CD14-positive monocyte (primary cell): ENCODE measurements at regions not wholly inside any gene's neighbourhood (a gene's known extent, or its start where the extent isn't known, plus 50 kb on each side); places are given as distances from the start of the nearest gene placed in this dataset.

Experiments
- DNase-seq, 3 donors: peaks; one replicate each; pipeline ENCODE4 v3.0.0-alpha.2; 2011 to 2022
- H2AFZ ChIP-seq: 2 replicates; pipeline ENCODE4 v1.6.0; 2012; ENCODE audit warnings: mild to moderate bottlenecking, low read depth, low read length, inconsistent platforms; ENCODE audit not compliant: insufficient read depth, poor library complexity, severe bottlenecking
- H3K27ac ChIP-seq, 2 donors: 1 replicate in 1 of 2; 2 replicates in 1 of 2; pipeline ENCODE4 v1.5.1; 2012 to 2013; ENCODE audit warnings: low read length in 2 of 2, control low read depth in 1 of 2, inconsistent platforms in 1 of 2, low read depth in 1 of 2, mild to moderate bottlenecking in 1 of 2
- H3K27me3 ChIP-seq, 2 donors: one replicate each; pipeline versions ENCODE4 v1.6.0 to v1.6.1; 2011 to 2013; ENCODE audit warnings: low read length in 2 of 2; ENCODE audit not compliant: control insufficient read depth in 2 of 2, insufficient read depth in 2 of 2
- H3K36me3 ChIP-seq, 2 donors: replicated peaks in 1 of 2; 1 replicate in 1 of 2; 2 replicates in 1 of 2; pipeline versions ENCODE4 v1.5.1 to v1.6.1; 2012 to 2013; ENCODE audit warnings: low read length in 2 of 2, control low read depth in 1 of 2, inconsistent platforms in 1 of 2, mild to moderate bottlenecking in 1 of 2; ENCODE audit not compliant: insufficient read depth in 2 of 2, control insufficient read depth in 1 of 2
- H3K4me1 ChIP-seq, 2 donors: 1 replicate in 1 of 2; 2 replicates in 1 of 2; pipeline versions ENCODE4 v1.5.1 to v1.6.1; 2012 to 2013; ENCODE audit warnings: low read length in 2 of 2, control low read depth in 1 of 2, inconsistent platforms in 1 of 2, mild to moderate bottlenecking in 1 of 2, moderate library complexity in 1 of 2; ENCODE audit not compliant: insufficient read depth in 2 of 2, control insufficient read depth in 1 of 2
- H3K4me2 ChIP-seq: replicated peaks from 2 replicates; pipeline ENCODE3; 2012; ENCODE audit warnings: low read length, moderate library complexity, mild to moderate bottlenecking; ENCODE audit not compliant: poor library complexity, severe bottlenecking; ENCODE audit errors: extremely low read depth
- H3K4me3 ChIP-seq, 3 experiments: fragments of 200-600 bp in 1 of 3; sonication (generic) in 1 of 3; replicated peaks in 1 of 3; 1 replicate in 2 of 3; 2 replicates in 1 of 3; pipeline ENCODE4 v1.5.1; 2011 to 2013; ENCODE audit warnings: low read length in 3 of 3, mild to moderate bottlenecking in 3 of 3, control low read depth in 2 of 3, low read depth in 2 of 3, inconsistent platforms in 1 of 3, moderate library complexity in 1 of 3
- H3K79me2 ChIP-seq: 2 replicates; pipeline ENCODE4 v1.6.0; 2012; ENCODE audit warnings: mild to moderate bottlenecking, control low read depth, inconsistent platforms, low read length, moderate library complexity; ENCODE audit not compliant: insufficient read depth
- H3K9ac ChIP-seq: 2 replicates; pipeline ENCODE4 v1.6.0; 2017; ENCODE audit warnings: low read length, mild to moderate bottlenecking; ENCODE audit not compliant: insufficient read depth, poor library complexity, severe bottlenecking
- H3K9me3 ChIP-seq, 2 donors: replicated peaks in 1 of 2; 1 replicate in 1 of 2; 2 replicates in 1 of 2; pipeline versions ENCODE4 v1.5.1 to v1.6.1; 2012 to 2013; ENCODE audit warnings: low read length in 2 of 2, control low read depth in 1 of 2; ENCODE audit not compliant: control insufficient read depth in 1 of 2, insufficient read depth in 1 of 2
- H4K20me1 ChIP-seq: 2 replicates; pipeline ENCODE4 v1.6.0; 2012; ENCODE audit warnings: mild to moderate bottlenecking, low read length, control low read depth, moderate library complexity; ENCODE audit not compliant: insufficient read depth
- H3K27ac Mint-ChIP-seq, 7 donors: one replicate each; pipeline ENCODE4 v1.8.0; 2020; ENCODE audit warnings: mild to moderate bottlenecking in 7 of 7, mixed read lengths in 7 of 7, moderate library complexity in 6 of 7, inconsistent platforms in 2 of 7
- H3K27me3 Mint-ChIP-seq, 3 donors: one replicate each; pipeline ENCODE4 v1.8.0; 2021 to 2022; ENCODE audit warnings: low read depth in 3 of 3, mild to moderate bottlenecking in 3 of 3, mixed read lengths in 3 of 3, moderate library complexity in 3 of 3, inconsistent platforms in 1 of 3
- H3K36me3 Mint-ChIP-seq, 2 donors: one replicate each; pipeline ENCODE4 v1.8.0; 2020; ENCODE audit warnings: mixed read lengths in 2 of 2, inconsistent platforms in 1 of 2, mild to moderate bottlenecking in 1 of 2
- H3K4me1 Mint-ChIP-seq: one replicate; pipeline ENCODE4 v1.8.0; 2020; ENCODE audit warnings: mild to moderate bottlenecking, mixed read lengths
- H3K4me3 Mint-ChIP-seq, 2 donors: one replicate each; pipeline ENCODE4 v1.8.0; 2020; ENCODE audit warnings: mild to moderate bottlenecking in 2 of 2, mixed read lengths in 2 of 2, moderate library complexity in 1 of 2
- H3K9me3 Mint-ChIP-seq, 7 donors: one replicate each; pipeline ENCODE4 v1.8.0; 2020 to 2022; ENCODE audit warnings: mixed read lengths in 7 of 7, mild to moderate bottlenecking in 6 of 7, moderate library complexity in 6 of 7, inconsistent platforms in 2 of 7
- WGBS: methylation state at CpG from one replicate; pipeline ENCODE4 v1.1.5; 2013; ENCODE audit warnings: missing lambda C conversion rate; ENCODE audit not compliant: insufficient coverage; 5-methylcytosine and 5-hydroxymethylcytosine counted together
- intact Hi-C, 2 donors: fragments of 100-400 bp; cut with micrococcal nuclease; formaldehyde crosslinking; loops; one replicate each; pipeline versions ENCODE4 v1.15.0 to v1.15.1; 2023
- TF ChIP-seq, protein P1 (sequence below): fragments of 200-600 bp; IDR thresholded peaks from one replicate; pipeline ENCODE4 v1.8.0; 2022; ENCODE audit warnings: antibody characterized with exemption, mild to moderate bottlenecking

DNA sequence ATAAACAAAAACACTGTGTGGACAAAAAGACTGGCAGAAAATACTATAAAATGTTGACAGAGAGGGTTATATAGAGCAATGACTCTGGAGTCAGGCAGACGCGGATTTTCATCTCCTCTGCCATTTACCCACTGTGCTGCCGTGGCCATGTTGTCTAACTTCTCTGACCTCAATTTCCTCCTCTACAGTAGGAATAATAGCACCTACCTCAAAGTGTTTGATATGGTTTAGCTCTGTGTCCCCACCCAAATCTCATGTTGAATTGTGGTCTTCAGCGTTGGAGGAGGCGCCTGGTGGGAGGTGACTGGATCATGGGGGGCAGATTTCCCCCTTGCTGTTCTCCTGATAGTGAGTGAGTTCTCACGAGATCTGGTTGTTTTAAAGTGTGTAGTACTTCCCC, 78.2 kb upstream of the CALN1 start:
- Histone ChIP-seq H3K4me1 (no peaks in the 10 kb centered on the region), H3K27ac (no peak overlapping the region), H3K9ac (no peak overlapping the region), H4K20me1 (no peaks in the 10 kb centered on the region), H3K27me3 (no peaks in the 10 kb centered on the region), H3K79me2 (no peaks in the 10 kb centered on the region), H2AFZ (no peak overlapping the region), H3K4me2 (no peak overlapping the region), H3K9me3 (peaks cover 0 to 8% of the 10 kb centered on the region in 2 donors), H3K36me3 (no peaks in the 10 kb centered on the region), H3K4me3 (no peak overlapping the region)
- 100% methylated on average over 1 of the region's 6 CpGs for WGBS
- H3K4me3 Mint-ChIP-seq: no peak overlapping the region
- no peak overlapping the region for H3K27ac Mint-ChIP-seq
- H3K27me3 Mint-ChIP-seq: peaks cover 0 to 2% (median 0%) of the 10 kb centered on the region in 3 donors
- H3K9me3 Mint-ChIP-seq: peaks cover 11 to 24% (median 14%) of the 10 kb centered on the region in 7 donors
- no peaks in the 10 kb centered on the region for H3K36me3 Mint-ChIP-seq
- TF ChIP-seq, protein P1, sequence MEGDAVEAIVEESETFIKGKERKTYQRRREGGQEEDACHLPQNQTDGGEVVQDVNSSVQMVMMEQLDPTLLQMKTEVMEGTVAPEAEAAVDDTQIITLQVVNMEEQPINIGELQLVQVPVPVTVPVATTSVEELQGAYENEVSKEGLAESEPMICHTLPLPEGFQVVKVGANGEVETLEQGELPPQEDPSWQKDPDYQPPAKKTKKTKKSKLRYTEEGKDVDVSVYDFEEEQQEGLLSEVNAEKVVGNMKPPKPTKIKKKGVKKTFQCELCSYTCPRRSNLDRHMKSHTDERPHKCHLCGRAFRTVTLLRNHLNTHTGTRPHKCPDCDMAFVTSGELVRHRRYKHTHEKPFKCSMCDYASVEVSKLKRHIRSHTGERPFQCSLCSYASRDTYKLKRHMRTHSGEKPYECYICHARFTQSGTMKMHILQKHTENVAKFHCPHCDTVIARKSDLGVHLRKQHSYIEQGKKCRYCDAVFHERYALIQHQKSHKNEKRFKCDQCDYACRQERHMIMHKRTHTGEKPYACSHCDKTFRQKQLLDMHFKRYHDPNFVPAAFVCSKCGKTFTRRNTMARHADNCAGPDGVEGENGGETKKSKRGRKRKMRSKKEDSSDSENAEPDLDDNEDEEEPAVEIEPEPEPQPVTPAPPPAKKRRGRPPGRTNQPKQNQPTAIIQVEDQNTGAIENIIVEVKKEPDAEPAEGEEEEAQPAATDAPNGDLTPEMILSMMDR: no peak
- intact Hi-C loops: loop anchor here in 1 of 2 donors (5.0 kb wide), 1 partner anchor 738 kb away; no protein-coding TSS in a partner anchor
- no peak for DNase-seq
- H3K4me1 Mint-ChIP-seq: no peaks in the 10 kb centered on the region

DNA sequence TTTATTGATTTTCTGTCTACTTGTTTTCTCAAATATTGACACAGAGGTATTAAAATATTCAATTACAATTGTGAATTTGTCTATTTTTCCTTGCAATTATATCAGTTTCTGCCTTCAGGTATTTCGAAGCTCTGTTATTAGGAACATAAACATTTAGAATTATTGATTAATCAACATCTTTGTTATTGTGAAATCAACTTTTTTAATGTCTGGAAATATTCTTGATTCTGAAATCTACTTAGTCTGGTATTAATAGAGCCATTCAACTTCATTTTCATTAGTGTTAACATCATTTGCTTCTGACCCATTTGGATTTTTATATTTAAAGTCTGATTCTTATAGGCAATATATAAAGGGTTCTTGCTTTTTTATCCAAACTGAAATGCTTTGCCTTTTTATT, 69.8 kb upstream of the CALN1 start:
- no peaks in the 10 kb centered on the region for H3K4me1 Mint-ChIP-seq
- no peaks in the 10 kb centered on the region for H3K27me3 ChIP-seq
- H3K79me2 ChIP-seq: no peaks in the 10 kb centered on the region
- no peak overlapping the region for H3K4me3 ChIP-seq
- H3K9me3 Mint-ChIP-seq: peaks cover 2 to 6% (median 3%) of the 10 kb centered on the region in 7 donors
- intact Hi-C loops: no loop called here
- no peaks in the 10 kb centered on the region for H3K9me3 ChIP-seq
- H3K36me3 ChIP-seq: no peaks in the 10 kb centered on the region
- H3K27ac ChIP-seq: no peak overlapping the region
- WGBS: no CpG with 5 or more reads among the region's 1 CpG
- H2AFZ ChIP-seq: no peak overlapping the region
- TF ChIP-seq, protein P1: no peak
- no peak overlapping the region for H3K9ac ChIP-seq
- no peak overlapping the region for H3K27ac Mint-ChIP-seq
- no peaks in the 10 kb centered on the region for H4K20me1 ChIP-seq
- no peaks in the 10 kb centered on the region for H3K4me1 ChIP-seq
- H3K36me3 Mint-ChIP-seq: no peaks in the 10 kb centered on the region
- no peak overlapping the region for H3K4me2 ChIP-seq
- DNase-seq: no peak
- peaks cover 0 to 5% (median 0%) of the 10 kb centered on the region in 3 donors for H3K27me3 Mint-ChIP-seq
- H3K4me3 Mint-ChIP-seq: no peak overlapping the region
